ENCODE measurements at regions not wholly inside any gene's neighbourhood (a gene's known extent, or its start where the extent isn't known, plus 50 kb on each side); places are given as distances from the start of the nearest gene placed in this dataset.
A peak's percentile ranks its signal among the peaks of the same experiment; 100 is the strongest.

DNA sequence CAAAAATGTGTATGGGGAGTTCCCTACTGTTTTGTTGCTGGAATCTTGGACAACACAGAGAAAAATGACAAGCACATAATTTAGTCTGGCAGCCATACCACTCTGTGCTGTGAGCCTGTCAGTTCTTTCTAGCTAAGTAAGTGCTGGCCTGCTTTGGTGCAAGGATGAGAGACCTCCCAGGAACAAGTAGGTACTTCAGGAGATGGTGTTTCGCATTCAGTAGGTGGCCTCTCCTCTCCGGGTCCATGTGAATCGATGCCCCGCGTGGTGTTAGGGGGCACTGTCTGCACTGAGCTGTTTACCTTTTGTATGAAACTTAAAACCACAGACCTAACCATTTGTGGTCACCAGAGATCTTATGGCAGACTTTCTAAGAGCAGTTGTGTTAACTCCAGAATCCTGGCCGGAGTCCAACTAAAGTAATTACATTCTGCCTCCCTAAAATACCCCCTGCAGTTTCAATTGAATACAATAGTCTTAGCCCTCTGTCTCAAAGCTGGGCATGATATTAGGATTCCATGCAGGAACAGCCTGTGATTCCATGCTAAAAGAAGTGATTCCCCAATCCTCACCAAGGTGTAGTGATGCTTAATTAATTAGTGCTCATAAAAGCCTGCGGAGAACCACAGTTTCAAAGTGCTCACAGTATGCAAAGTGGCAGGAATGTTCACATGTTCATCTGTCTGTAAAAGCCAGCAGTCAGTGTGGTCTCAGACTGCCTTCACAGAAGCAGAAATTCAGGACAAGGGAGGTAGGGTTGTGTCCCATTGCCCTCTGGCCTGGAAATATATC is 64.2 kb downstream of the LLPH start:
- peak; percentile 93 for DNase-seq (ENCODE audit: low read depth)

- peak; percentile 77 for DNase-seq (ENCODE audit: low read depth)
These were observed 64.9 kb downstream of the LLPH start for GRCh38 chr12:66065641-66066136.

GRCh38 chr12:66065150-66065549 is 65.4 kb downstream of the LLPH start:
- peak; percentile 61 for DNase-seq (ENCODE audit: low read depth)

- DNase-seq (ENCODE audit: low read depth) = peak; percentile 31
These were observed 66.6 kb downstream of the LLPH start for GRCh38 chr12:66063916-66064315.

DNA sequence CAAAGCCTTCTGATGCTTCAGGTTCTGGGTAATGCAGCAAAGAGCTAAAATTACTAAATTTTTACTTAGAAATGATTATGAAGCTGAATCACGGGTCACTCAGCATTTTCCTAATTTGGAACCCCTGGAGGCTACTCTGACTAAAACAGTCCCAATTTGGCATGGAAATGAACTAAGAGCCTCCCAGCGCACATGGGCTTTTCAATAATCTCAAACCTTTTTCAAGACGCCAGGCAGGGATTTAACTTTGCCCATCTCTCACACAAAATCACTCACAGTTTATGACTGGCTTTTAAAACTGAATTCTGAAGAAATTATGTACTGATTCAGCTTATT is 68.3 kb downstream of the LLPH start:
- DNase-seq (ENCODE audit: low read depth) = peak; percentile 43

DNA sequence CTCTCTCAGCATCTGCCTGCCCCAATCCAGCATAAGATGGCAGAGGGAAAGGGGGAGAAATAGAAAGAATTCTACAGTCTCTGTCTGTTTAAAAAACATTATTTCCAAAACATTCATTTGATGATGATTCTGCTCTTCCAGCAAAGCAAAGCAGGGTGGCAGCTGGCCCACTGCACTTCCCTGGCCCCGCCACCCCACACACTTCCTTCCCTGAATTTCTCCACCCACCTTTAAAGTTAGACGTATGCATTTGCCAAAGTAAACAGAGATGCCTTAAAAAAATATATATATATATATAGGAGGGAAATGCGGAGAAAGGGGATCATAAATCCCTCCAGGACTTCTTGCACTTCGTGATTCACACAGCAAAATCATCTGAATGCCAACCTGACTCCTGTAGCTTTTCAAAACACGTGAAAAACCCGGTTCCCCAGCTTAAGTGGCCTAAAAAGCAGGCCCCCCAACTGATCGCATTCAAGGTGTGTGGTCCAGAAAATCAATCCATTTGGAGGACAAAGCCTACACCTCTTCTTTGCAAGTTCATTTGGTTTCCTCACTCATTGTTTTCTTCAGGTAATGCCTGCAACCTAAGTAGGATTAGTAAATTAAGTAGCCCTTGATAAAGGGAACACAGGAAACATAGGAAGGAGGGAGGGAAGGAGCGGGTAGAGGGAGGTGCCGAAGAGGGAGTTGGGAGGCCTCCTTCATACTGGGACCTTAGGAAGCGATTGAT is 68.8 kb downstream of the LLPH start:
- no peak for DNase-seq (ENCODE audit: low read depth)

DNA sequence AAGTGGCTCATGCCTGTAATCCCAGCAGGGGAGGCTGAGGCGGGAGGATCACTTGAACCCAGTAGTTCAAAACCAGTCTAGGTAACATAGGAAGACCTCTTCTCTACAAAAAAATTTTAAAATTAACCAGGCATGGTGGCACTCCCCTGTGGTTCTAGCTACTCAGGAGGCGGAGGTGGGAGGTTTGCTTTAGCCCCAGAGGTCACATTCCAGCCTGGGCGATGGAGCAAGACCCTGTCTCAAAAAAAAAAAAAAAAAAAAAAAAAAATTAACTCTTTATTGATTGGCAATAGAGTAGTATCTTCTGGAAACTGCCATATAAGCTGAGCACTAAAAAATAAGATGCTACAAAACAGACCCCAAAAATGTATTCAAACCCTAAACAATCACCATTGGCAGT is 69.5 kb downstream of the LLPH start:
- DNase-seq (ENCODE audit: low read depth) = no peak

GRCh38 chr12:66060163-66060907 is 70.2 kb downstream of the LLPH start:
- DNase-seq (ENCODE audit: low read depth) = no peak

DNA sequence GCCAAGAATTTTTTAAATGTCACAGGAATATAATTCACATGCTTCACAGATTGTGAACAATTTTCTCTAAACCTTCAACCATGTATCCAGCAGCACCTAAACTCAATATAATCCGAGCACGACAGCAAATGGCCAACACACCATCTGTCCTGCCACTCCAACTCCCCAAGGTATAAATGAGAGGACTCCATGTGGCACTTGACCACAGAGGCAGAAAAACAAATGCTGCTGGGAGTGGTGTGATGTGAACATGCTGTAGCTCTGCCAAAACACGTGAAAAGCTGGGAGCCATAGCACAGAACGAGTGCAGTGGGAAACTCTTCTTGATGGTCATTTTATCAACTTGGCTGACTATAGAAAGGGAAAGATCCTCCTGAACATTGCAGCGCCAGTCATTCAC is 70.9 kb downstream of the LLPH start:
- no peak for DNase-seq (ENCODE audit: low read depth)

DNA sequence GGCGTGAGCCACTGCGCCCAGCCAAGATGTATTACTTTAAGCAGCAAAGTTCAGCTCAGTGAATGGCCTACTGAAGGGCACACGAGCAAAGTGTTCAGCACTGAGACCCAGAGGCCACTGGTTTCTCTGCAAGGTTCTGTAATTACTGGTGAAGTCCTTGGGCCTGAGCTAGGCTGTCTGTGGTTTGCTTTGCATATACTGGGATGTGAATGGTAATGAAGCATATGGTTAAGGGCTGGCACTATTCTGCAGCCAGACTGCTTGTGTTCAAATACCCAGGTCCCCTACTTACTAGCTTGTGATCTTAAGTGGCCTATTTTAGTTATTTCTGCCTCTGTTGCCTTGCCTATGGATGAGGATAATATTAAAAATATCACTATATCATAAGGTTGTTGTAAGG is 72.0 kb downstream of the LLPH start:
- DNase-seq (ENCODE audit: low read depth) = no peak

DNA sequence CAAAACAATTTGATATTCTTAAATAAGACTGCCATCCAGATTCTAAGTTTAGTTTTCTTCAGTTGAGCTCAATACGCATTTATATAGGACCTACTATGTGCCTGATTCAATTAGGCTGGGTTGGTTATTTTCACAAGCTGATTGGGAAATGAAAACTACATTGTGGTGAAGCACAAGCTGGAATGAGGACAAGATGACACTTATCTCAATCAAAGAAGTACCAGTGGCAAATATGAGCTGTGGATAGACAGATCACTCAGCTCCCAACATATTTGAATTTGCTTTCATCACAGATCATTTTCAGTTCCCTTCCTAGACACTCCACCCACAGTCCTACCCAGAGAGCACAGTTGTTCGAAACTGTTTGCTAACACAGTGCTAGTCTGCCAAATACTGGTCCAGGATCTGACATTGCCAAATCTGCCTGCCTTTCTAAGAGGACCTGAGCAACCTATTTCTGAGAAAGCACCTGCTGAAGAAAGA is 74.7 kb downstream of the LLPH start:
- DNase-seq (ENCODE audit: low read depth) = no peak

GRCh38 chr12:66052988-66053615 is 77.4 kb downstream of the LLPH start:
- DNase-seq (ENCODE audit: low read depth) = no peak

DNA sequence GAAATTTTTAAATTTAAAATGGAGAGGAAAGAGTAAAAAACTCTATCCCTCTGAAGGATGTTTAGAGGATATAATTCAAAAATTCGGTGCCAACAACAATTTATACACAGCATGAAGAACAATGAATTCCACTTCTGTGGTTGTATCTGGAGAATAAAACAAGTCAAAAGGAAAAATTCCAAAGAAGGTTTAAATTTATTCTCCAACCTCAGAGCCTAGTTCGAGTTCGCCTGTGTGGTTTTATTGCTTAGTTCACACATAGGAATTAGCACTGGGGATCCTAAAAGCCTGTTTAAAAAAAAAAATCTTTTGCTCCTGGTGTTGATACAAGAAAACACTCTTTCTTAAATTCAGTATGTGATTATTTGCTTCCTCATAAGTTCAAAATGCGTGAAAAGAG is 79.2 kb downstream of the LLPH start:
- DNase-seq (ENCODE audit: low read depth) = no peak

DNA sequence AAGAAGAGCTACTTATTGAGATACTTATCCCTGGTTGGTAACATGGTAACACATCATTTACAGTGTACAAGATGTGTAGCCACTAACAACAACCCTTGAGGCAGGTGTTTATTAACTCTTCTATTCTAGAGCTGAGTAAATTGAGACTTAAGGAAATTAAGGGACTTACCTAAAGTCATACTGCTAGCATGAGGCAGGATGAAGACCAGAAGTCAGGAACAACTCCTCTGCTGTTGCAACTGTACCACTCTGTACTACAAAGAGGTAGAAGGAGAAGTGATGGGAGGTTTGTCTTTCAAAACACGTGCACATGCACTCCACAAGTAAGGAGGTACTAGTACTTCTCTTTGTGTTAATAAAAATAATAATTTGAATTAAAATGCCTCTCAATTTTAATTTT is 79.9 kb downstream of the LLPH start:
- DNase-seq (ENCODE audit: low read depth) = no peak

DNA sequence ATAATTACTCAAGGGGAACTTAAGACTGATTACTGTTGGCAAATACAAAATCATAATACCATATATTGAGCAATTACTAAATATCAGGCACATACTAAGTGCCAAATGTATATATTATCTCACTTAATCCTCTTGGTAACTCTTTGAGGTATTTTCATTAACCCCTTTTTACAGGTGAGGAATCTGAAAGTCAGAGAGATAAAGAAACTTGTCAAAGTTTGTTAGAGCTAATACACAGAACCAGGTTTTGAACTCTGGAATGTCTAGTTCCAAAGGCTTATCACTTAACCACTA is 80.3 kb downstream of the LLPH start:
- no peak for DNase-seq (ENCODE audit: low read depth)

DNA sequence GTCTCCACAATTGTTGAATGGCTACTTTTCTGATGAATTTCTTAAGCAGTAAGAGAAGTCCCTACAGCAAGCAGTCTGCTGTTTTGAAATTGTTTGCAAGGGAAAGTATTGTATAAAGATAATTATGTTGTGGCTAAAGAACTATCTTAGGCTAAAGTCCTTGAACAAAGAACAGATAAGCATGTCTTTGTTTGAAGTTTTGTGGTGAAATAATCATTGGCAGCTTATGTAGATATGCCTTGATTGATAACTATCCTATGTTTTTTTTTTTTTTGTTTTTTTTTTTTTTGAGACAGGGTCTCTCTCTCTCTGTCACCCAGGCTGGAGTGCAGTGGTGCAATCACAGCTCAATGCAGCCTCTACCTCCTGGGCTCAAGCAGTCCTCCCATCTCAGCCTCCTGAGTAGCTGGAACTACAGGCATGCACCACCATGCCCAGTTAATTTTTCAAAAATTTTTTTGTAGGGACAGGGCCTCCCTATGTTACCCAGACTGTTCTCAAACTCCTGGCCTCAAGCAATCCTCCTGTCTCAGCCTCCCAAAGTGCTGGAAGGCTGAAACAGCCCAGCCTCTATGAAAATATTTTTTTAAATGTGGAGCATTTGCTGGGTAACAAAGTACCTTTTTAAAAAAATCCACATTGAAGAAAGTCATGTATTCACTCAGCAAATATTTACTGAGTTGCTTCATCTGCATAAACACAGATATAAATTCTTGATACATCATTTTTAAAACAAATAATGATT is 80.8 kb downstream of the LLPH start:
- DNase-seq (ENCODE audit: low read depth) = no peak

GRCh38 chr12:66048835-66049537 is 81.6 kb downstream of the LLPH start:
- peak; percentile 32 for DNase-seq (ENCODE audit: low read depth)

- no peak for DNase-seq (ENCODE audit: low read depth)
These were observed 82.2 kb downstream of the LLPH start for GRCh38 chr12:66048218-66048834.

DNA sequence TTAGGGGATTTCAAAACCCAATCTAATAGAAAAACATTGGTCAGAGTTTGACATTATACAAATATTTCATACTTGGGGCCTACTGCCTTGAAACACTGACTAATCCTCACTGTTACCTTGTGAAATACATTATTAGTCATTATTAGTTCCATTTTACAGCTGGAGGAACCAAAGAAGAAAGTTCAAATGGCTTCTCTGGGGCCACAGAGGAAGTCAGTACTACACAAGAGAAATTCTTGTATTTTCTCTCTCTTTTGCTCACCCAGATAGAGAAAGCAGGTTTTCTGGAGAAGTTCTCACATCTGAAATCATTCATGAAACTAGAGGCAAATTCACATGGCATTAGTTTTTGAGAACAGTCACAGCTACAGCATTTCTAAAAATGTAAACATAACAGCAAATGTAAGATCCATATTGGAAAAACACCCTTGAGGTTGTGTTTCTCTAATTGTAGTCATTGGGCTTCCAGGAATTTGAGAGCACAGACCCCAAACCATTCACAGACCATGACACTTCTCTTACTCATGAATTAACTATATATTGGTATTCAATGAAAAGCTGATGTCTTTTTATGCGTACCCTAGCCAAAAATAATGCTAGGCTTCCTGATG is 83.0 kb downstream of the LLPH start:
- DNase-seq (ENCODE audit: low read depth) = no peak

DNA sequence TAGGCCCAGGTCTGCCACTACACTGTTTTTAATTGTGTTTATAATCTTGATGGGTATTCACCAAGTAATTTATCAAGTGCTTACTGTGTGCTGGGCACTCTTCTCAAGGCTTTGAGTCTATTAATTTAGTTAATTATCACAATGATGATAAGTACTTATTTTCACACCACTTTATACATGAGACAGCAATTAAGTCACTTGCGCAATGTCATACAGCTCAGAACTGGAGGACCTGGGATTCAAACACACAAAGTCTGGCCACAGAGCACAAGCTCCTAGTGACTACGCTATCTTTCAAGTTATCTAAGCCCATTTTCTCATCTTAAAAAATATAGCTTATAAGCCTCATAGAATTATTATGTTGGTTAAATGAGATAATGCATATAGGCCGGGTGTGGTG is 85.0 kb downstream of the LLPH start:
- DNase-seq (ENCODE audit: low read depth) = no peak

Measured in RPMI7951 (cell line).